HCEC 1CT (cell line): ENCODE measurements at regions not wholly inside any gene's neighbourhood (a gene's known extent, or its start where the extent isn't known, plus 50 kb on each side); places are given as distances from the start of the nearest gene placed in this dataset.
"Not testable (repeated sequence)": the region's sequence is repeated elsewhere in the genome, so short reads cannot be mapped to it uniquely, and the experiment has no call there.

Source experiments
- DNase-seq: peaks from one replicate; pipeline ENCODE4 v3.0.0-alpha.2; 2017

DNA sequence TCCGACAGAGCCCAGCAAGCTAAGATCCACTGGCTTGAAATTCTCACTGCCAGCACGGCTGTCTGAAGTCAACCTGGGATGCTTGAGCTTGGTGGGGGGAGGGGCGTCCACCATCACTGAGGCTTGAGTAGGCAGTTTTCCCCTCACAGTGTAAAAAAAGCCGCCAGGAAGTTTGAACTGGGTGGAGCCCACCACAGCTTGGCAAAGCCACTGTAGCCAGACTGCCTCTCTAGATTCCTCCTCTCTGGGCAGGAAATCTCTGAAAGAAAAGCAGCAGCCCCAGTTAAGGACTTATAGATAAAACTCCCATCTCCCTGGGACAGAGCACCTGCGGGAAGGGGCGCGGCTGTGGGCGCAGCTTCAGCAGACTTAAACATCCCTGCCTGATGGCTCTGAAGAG is 68.7 kb upstream of the LIPC start:
- not testable (repeated sequence) for DNase-seq

- not testable (repeated sequence) for DNase-seq
Measured at GRCh38 chr15:58363673-58364072, 68.1 kb upstream of the LIPC start.

DNA sequence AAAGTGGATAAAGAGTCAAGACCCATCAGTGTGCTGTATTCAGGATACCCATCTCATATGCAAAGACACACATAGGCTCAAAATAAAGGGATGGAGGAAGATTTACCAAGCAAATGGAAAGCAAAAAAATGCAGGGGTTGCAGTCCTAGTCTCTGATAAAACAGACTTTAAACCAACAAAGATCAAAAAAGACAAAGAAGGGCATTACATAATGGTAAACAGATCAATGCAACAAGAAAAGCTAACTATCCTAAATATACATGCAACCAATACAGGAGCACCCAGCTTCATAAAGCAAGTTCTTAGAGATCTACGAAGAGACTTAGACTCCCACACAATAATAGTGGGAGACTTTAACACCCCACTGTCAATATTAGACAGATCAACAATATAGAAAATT is 66.7 kb upstream of the LIPC start:
- not testable (repeated sequence) for DNase-seq

GRCh38 chr15:58369261-58369701 is 62.5 kb upstream of the LIPC start:
- DNase-seq: no peak

DNA sequence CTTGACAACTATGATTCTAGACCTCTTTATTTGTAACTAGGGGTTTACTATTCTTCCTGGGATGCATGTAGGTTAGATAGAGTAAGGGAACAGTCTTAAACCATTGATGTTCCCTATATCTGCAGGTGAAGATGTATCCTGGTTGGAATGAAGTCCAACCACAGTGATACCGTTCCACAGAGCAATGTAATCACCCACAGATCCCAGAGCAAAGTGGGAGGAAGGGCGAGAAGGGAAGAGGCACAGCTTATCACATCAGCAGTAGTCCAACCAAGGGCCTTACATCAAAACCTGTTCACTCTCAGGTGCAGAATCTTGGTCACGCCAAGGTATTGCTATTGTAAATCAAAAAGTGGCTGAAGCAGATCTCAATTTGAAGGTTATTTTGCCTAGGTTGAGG is 61.8 kb upstream of the LIPC start:
- no peak for DNase-seq

- DNase-seq: no peak
Measured at GRCh38 chr15:58374147-58374546, 57.6 kb upstream of the LIPC start.

DNA sequence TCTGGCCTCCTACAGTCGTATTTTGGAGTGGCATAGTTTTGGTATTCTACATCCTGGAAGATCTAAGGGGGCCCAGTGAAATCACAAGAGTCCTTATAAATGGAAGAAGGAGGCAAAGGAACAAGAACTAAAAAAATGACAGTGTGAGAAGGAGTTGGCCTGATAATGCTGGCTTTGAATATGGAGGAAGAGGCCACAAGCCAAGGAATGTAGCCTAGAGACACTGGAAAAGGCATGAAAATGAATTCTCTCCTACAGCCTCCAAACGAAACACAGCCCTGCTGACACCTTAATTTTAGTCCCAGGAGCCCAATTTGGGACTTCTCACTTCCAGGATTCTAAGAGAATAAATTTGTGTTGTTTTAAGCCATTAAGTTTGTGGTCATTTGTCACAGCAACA is 54.6 kb upstream of the LIPC start:
- no peak for DNase-seq

DNA sequence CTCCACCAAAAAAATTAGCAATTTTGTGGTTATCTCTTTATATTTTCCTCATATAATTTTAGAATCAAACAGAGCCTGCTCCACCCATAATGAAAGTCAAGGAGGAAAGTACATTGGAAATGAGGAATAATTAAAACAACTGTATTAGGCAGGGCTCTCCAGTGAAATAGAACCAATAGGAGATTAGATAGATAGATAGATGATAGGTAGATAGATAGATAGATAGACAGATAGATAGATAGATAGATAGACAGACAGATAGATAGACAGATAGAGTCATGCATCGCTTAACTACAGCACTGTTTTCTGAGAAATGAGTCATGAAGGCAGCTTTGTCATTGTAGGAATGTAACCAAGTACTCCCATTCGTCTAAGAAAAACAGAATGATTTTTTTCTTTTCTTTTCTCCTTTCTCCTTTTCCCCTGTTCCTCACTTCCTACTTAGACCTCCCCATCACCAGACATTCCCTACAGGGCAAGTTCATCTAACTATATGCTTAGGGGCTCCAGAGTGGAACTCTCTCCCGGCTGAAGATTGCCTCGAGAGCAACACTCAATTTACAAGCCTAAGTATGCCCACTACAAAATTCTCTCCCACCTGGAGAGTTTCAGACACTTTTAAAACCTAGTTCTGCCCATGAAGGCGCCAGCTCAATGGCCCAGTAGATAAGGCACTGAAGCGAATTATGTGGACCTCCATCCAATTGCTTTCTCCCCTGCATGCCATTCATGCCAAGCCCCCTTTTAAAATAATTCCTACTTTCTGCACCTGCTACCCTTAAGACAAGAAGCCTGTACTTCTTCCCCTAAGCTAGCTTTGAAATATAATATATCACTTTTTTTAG is 53.3 kb upstream of the LIPC start:
- peak; percentile 49 for DNase-seq

DNA sequence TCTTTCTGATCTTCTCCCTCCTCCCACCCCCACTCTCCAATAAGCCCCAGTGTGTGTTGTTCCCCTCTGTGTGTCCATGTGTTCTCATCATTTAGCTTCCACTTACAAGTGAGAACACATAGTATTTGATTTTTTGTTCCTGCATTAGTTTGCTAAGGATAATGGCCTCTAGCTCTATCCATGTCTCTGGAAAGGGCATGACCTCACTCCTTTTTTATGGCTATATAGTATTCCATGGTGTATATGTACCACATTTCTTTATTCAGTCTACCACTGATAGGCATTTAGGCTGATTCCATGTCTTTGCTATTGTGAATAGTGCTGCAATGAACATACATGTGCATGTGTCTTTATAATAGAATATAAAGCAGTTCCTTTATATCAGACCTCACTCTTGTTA is 52.3 kb upstream of the LIPC start:
- DNase-seq: not testable (repeated sequence)

GRCh38 chr15:58380280-58380945 is 51.4 kb upstream of the LIPC start:
- DNase-seq: no peak

- DNase-seq: no peak
Measured at GRCh38 chr15:58381697-58382096, 50.1 kb upstream of the LIPC start.
